ENCODE measurements at regions not wholly inside any gene's neighbourhood (a gene's known extent, or its start where the extent isn't known, plus 50 kb on each side); places are given as distances from the start of the nearest gene placed in this dataset.

DNA sequence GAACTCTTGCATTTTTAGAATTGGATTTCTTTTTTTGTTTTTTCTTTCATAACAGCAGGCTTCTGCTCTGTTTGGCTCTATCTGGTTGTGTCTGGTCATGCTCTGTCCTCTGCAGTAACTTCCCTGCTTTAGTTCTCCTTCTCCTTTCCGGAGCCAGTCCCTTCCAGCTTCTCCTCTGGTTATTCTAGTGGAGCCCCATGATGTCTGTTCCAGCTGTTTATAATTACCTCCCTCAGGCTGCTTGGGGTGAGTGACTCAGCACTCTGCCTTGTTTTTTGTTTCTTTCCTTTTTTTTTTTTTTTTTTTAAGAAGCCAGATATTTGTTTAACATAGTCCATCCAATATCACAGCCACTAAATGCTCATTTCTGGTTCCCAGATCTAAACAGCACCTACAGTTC lies 409.6 kb downstream of the MAFB start:
- TF ChIP-seq EZH2phosphoT487 (IDR thresholded peaks at IDR 0.05; ENCODE audit: insufficient read depth, low read depth) (no peak), EZH2 (IDR thresholded peaks at IDR 0.05; ENCODE audit: insufficient read depth, poor library complexity, severe bottlenecking) (no peak)
